Activated CD4-positive, alpha-beta T cell treated with anti-CD3 and anti-CD28 coated beads, Interleukin-2, Interleukin-4, amounts not matched to agents 100 ng/mL and 50 ng/mL, durations not matched to agents 16 hours and 8 hours (primary cell): ENCODE measurements at regions not wholly inside any gene's neighbourhood (a gene's known extent, or its start where the extent isn't known, plus 50 kb on each side); places are given as distances from the start of the nearest gene placed in this dataset.
A peak's percentile ranks its signal among the peaks of the same experiment; 100 is the strongest.
"Not testable (repeated sequence)": the region's sequence is repeated elsewhere in the genome, so short reads cannot be mapped to it uniquely, and the experiment has no call there.

Experiments
- DNase-seq: peaks from one replicate; pipeline ENCODE4 v3.0.0-alpha.2; 2020; ENCODE audit warnings: low spot score

DNA sequence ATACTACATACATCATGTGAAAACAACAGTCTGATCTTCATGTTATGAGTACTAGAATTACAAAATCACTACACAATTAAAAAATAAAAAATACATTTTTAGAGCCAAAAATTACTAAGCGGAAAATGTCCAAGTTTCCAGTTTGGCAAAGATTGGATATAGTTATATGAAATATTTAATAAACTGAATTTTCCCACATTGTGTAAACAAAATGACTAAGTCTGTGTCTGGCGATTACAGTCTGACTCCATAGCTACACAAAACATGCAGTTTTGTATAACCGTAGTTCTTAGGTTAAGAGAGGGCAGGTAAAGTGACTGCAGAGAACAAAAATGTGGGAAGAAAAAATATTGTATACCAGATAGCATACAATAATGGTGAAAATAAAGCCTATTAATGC is 59.2 kb upstream of the TMEM47 start:
- DNase-seq = no peak

DNA sequence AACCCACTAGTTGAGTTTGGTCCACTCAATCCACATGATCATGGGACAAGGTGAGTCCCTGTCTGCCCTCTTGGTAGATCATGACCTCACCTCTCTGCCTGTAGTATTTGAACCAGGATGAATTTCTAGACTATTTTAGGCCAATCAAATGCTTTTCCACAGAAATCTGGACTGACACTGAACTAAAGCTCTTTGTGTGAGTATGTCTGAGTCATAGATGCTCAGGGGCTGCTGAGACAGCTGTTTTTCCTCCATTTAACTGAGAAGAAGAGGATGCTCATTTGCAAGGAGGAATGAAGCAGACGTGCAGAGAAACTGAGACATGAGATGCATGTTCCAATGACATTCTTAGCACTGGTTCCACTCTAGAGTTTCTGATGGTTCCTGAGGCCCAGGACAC is 77.3 kb upstream of the TMEM47 start:
- no peak for DNase-seq

DNA sequence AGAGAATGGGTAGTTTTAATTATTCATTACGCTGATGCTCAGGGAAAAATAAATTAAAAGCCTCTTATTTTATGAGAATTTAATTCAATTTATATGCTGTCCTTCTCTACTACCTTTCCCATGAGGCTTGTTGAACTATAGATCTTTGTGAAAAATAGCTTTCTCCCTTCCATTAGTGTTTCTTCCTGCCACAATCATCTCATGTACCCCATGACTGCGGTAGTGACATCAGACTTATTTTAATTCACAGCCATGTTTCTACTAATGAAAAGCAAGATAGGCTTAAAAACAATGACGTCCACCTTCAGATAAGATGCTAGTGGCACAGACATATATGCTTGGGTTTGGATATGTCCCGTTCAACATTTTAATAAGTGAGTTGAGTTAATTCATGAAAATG is 87.4 kb upstream of the TMEM47 start:
- no peak for DNase-seq

DNA sequence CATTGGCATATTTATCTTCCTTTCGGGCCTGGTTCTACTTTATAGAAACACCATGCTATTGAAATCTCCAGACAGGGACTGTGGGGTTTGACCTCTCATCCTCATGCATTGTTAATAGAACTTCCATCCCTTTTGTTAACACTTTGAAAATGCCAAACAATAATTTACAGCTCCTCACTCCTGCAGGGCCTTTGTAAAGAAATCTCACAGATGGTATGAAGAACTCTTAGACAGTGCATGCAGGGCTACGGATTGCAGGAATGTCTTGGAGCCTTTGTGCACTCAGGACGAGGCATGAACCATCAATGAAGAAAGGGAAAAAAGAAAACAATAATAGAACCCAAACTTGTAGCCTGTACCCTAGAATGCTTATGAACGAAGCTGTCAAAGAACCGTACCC is 92.8 kb upstream of the TMEM47 start:
- no peak for DNase-seq

DNA sequence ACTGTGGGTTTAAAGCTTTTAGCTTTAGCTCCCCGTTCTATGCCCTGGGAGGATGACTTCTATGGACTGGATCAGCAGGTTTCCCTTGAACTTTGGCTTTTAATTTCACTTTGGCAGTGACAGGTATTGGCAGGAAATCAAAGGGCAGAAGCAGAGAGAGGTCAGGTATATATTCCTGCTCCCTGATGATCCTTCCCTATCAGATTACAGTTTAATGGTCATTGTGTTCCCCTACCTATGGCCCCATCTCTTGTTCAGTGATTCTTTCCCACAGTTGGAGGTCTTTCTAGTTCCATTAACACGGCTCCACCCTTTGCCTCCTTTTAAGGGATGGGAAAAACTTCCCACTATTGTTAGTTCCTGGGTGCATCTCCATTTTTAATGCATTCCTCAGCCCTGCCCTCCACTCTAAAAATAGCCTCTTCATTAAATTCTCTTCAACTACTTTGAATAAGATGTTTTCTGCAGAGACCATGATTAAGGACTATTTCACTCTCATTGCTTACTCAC is 107.8 kb upstream of the TMEM47 start:
- DNase-seq = no peak

DNA sequence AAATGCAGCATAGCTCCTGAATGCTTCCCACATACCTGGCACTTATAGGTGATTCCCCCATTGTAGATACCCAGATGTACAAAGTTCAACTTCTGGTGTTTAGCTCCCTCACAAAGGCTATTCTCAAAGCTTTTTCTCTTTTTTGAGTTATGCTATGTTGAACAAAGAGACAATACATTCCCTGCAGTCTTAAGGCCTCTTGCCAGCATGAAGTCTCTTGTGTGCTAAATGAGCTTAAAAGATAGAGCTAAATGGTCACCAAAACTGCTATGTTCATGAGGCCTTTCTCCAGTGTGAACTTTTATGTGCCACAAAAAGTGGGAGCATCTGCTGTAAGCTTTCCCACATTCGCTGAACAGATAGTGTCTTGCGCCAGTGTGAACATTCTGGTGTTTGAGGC is 111.2 kb upstream of the TMEM47 start:
- DNase-seq = no peak

DNA sequence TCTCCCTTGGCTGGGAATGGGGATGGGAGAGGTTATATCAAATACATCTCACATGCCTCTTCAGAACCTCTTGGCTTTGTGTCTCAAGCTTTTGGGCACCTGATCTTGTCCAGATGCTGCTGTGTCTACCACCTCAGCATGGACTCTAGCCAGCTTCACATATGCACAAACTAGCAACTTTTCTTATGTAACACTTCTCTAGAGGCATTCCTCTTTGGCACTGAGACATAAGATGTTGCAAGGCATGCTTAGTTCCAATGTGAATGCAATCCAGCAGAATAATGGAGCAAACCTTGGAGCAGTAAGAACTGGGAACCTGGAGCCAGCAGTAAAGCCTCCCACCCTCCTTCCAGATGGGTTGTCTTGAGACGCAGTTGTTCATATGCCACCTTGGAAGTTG is 113.4 kb upstream of the TMEM47 start:
- no peak for DNase-seq

DNA sequence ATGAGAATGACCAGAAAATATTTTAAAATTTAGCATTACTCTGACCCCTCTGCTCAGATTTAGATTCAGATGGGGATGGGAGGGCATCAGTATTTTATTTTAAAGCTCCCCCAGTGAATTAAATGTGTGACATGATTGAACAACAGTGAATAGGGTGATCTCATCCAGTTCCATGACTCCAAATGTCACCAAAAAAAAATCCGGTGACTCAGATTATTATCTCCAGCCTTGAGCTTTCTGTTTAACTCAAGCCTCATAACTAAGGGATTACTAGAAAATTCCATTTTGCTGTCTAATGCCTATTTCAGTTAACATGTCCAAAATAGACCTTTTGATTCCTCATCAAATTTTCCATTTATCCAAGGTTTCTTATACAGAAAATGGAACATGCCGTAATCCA is 121.8 kb upstream of the TMEM47 start:
- DNase-seq = no peak

DNA sequence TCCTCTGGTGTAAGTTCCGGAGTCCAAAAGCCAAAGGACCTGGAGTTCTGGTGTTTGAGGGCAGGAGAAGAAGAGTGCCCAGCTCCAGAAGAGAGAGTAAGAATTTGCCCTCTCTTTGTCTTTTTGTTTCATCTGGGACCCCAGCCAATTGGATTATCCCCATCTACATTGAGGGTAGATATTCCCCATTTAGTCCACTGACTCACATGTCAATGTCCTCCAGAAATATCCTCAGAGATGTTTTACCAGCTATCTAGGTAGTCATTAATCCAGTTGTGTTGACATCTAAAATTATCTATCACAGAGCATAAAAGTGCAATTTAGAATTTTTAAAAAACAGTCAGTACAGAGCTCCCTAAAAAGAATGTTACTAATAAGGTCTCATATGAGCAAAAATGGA is 132.9 kb upstream of the TMEM47 start:
- no peak for DNase-seq

DNA sequence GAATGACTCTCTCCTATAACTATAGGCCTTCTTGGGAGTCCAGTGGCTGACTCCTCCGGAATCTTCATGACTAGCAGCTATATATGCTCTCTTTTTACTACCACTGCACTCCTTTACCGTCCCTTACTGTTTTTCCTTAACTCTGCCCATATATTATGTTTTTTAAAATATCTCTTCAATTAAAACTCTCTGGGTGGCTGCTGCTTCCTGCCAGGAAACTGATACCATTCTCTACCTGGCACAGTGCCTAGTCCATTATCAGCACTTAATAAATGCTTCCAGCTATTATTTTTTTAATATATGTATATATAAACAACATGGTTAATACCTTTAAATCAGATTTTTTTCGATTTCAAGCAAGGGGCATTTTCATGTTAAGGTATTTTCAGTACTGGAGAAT is 136.6 kb upstream of the FAM47B start:
- DNase-seq = no peak

DNA sequence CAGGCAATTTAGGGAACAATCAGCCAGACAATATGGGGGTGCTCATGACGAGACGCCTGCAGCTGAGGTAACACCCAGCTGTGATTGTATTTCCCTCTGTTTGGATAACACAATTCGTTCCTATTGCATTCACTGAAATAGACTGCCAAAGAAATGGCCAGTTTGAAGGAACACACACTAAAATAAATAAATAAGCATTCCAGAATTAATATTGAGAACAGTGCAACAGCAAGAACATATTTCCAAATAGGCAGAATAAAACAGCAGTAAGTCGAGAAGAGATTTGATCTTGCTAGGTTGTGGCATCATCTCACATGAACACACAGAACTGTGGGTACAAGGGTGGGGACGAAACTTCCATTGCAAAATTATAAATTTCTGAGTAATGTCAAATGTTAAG is 133.5 kb upstream of the FAM47B start:
- no peak for DNase-seq

DNA sequence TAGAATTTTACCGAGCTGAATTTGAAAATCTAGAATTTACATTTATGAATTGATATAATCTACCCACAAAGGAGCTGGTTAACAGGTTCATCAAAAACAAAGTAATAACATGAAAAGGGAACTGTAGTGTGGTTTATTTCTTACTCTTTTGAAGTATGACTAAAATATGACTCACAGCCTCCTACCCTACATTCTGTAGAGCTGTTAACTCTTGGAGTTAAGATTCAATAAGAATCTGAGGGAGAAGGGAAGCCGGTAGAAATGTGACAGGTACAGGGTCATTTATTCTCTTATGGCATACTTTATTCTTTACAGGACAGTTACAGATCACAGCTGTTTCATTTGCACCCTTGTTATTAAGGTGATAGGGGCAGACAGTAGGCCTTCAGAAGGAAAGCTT is 132.2 kb upstream of the FAM47B start:
- peak; percentile 35 for DNase-seq

DNA sequence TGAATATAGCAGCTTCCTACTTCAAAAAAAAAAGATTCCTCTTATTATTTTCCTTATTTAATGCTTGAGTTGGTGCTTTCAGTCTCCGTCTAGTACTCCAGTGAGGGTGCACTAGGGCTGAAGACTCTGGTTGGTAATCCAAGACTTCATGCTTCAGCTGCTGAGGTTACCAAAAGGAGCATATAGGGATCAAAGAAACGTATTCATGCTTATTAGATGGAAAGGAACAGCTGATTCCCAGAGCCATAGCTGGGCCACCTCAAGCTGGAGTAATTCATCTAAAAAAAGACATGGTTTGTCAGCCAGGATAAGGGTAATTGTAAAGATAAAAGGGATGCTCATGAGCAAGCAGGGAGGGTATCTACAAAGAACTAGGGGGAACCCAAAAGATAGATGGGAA is 131.7 kb upstream of the FAM47B start:
- no peak for DNase-seq

DNA sequence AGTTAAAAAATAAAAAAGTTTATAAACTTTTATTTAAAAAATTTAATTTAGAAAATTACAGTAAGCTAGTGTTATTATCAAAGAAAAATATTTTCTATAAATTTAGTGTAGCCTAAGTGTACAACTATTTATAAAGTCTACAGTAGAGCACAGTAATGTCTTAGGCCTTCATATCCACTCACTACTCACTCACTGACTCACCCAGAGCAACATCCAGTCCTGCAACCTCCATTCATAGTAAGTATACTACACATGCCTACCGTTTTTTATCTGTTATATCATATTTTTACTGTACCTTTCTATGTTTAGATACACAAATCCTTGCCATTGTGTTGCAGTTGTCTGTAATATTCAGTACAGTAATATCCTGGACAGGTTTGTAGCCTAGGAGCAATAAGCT is 129.0 kb upstream of the FAM47B start:
- no peak for DNase-seq

DNA sequence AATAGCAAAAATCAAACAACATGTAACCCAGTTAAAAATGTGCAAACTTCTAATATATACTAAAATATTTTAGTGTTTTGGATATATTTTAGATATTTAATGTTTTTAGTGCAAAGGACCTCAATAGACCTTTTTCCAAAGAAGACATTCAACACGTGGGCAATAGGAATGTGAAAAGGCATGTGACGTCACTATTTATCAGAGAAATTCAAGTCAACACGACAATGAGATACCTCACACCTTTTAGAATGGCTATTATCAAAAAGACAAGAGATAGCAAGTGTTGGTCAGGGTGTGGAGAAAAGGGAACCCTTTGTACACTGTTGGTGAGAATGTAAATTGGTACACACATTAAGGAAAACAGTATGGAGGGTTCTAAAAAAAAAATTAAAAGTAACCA is 115.6 kb upstream of the FAM47B start:
- DNase-seq = no peak

DNA sequence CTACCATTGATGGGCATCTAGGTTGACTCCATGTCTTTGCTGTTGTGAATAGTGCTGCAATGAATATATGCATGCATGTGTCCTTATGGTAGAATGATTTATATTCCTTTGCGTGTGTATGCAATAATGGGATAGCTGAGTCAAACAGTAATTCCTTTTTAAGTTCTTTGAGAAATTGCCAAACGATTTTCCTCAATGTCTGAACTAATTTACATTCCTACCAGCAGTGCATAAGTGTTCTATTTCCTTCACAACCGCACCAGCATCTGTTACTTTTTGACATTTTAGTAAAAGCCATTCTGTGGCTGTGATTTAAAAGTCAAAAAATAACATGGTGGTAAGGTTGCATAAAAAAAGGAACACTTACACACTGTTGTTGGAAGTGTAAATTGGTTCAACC is 103.1 kb upstream of the FAM47B start:
- DNase-seq = no peak

DNA sequence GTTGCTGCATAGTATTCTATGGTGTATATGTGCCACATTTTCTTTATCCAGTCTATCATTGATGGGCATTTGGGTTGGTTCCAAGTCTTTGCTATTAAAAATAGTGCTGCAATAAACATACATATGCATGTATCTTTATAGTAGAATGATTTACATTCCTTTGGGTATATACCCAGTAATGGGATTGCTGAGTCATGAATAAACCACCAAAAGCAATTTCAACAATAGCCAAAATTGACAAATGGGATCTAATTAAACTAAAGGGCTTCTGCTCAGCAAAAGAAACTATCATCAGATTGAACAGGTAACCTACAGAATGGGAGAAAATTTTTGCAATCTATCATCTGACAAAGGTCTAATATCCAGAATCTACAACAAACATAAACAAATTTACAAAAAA is 101.4 kb upstream of the FAM47B start:
- not testable (repeated sequence) for DNase-seq

DNA sequence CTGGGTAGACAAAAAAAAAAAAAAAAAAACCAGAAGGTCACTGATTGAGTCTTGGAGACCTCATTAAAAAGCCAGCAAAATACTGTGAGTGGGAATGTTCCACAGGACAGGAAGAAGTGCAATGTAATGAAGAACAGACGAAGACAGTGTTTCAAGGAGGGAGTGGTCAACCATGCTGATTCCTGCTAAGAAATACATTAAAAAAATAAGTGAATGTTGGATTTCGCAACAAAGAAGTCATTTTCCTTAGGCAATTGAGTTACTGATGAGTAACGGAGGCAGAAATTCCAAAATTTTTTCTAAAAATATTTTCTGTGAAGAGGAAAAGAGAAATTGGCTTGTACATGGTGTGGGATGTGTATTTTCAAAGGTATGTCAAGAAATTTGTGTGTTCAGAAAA is 94.3 kb upstream of the FAM47B start:
- DNase-seq = no peak

DNA sequence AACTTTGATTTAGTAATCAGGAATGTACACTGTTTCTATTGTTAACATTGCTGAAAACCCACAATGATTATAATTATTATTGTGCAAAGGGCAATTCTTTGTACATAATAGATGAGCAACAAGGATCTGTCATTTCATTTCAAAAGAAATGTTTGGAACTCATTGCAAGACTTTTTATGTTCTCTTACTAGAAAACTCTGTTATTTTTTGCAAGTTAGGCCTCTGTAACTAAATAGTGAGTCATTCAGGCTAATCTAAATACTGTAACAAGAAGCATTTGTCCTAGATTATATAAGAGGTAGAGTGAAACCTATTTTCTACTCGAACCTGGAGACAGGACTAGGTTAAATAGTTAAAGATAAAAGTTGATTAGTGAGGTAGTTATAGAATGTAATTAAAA is 93.2 kb upstream of the FAM47B start:
- DNase-seq = no peak

DNA sequence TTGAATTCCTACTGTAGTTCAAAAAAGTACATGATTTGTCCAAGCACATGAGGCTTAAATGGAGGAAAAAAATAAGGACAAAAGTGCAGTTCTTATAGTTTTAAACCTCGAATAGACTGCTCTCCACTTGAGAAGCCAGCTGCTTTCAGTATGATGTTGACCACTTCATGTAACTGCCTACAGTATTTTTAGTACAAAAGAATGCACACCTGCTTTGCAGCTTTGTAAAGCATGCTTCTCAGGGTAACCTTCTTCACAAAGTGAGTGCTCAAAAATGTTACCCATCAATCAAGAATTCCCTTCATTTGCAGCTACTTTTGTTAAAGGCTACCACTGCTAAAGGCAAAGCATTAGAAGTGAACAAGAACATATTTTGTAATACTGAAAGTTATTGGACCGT is 83.4 kb upstream of the FAM47B start:
- no peak for DNase-seq

DNA sequence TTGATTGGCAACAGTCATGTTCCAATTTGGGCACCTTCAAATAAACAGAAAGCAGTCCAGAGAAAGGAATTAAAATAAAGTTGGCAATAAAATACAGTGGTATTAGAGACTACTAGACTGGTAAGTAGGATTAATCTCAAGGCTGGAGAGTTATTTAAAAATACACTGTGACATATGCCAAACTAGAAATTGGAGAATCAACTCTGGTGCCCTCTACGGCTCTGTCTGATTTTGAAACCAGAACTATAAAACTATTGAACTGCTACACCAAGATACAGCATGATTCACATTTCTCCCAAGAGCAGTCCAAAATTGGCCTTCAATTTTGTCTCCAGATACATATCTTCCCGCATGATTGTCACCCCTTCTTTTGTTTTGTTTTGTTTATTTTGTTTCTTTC is 78.7 kb upstream of the FAM47B start:
- no peak for DNase-seq

DNA sequence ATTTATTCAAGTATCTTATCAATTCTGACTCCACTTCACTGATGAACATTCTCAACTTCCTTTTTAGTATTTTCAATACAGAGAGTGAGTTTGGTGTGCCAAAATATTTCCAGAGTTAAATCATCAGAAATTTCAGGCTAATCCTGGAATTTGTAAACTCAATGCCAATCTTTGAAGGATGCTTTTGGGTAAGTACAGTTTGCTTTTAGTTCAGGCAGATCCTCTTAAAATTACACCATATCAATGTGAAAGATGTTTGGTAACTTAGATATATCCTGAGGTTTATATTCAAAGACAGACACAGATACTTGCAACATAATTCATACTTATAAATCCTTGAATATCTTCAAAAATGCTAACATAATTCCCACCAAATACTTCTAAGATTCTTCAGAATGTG is 76.0 kb upstream of the FAM47B start:
- no peak for DNase-seq

DNA sequence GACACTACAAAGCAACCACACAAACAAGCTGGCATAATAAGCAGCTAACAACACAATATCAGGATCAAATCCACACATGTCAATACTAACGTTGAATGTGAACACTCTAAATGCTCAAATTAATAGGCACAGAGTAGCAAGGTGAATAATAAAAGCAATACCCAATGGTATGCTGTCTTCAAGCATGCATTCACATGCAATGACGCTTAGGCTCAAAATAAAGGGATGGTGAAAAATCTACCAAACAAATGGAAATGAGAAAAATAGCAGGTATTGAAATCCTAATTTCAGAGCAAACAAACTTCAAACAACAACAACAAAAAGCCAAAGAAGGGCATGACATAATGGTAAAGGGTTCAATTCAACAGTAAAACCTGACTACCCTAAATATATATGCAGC is 74.0 kb upstream of the FAM47B start:
- DNase-seq = no peak

DNA sequence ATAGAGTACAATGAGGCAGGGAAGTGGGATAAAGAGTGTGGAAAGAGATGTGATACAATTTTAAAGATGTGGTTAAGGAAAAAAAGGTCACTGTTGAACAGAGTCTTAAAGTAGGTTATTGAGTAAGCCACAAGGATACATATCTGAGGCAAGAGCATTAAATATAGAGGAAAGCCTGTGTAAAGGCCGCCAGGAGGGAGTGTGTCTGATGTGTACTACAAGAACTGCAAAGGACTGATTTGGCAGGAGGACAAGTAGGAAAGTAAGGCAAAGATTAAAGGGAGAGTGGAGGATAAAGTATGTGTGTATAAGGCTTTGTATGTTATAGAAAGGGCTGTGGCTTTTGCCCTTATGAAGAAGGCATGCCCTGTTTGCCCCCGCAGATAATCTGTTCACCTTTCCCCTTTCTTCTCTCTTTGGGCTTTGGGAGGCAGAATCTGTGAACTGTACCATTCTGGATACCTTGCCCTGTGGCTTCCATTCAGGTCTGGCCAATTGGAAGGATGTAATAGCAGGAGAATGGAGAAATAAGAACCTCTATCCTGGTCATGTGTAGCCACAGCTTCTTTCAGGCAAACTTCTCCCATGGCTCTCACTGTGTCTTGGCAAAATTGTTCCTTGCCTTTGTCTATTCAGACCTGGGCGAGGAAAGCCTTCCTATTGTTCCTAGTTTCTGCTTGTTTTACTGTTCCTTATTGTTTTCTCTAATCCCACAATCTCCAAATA is 68.9 kb upstream of the FAM47B start:
- no peak for DNase-seq

DNA sequence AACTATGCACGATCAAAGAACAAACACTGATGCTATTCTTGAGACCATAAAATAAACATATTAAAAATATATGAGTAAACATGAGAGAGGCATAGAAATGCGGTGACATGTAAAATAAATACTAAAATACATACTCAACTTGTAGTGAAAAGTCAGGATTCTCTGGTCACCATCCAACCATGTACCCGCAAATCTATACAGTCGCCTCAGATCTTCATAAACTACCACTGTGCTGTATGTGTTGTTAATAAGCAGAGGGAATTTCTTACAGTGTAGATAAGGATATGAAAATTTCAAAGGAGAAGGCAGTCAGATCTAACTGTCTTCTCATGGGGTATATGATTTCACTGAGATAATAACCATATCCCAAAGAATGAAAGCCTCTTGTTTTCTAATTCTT is 67.8 kb upstream of the FAM47B start:
- no peak for DNase-seq
